ENCODE measurements at regions not wholly inside any gene's neighbourhood (a gene's known extent, or its start where the extent isn't known, plus 50 kb on each side); places are given as distances from the start of the nearest gene placed in this dataset.

- TF ChIP-seq YY1 (IDR thresholded peaks at IDR 0.05; ENCODE audit: insufficient read depth, insufficient read length) (no peak), ZNF274 (IDR thresholded peaks at IDR 0.05; ENCODE audit: low read depth, low read length) (no peak)
Observed at GRCh38 chr3:124632566-124633140, 97.6 kb upstream of the UMPS start.
